ENCODE measurements at regions not wholly inside any gene's neighbourhood (a gene's known extent, or its start where the extent isn't known, plus 50 kb on each side); places are given as distances from the start of the nearest gene placed in this dataset.

GRCh38 chr13:31032528-31033113 is 100.2 kb downstream of the TEX26 start:
- TF ChIP-seq CHD2 (IDR thresholded peaks at IDR 0.05; ENCODE audit: low read length, partially characterized antibody) (no peak), POLR2AphosphoS5 (IDR thresholded peaks at IDR 0.05; ENCODE audit: low read depth, low read length) (no peak), YY1 (IDR thresholded peaks at IDR 0.05; ENCODE audit: low read depth) (no peak), CTCF (IDR thresholded peaks at IDR 0.05) (no peak), RAD21 (IDR thresholded peaks at IDR 0.05; ENCODE audit: low read length) (no peak), TAF1 (IDR thresholded peaks at IDR 0.05; ENCODE audit: borderline replicate concordance, low read depth, low read length) (no peak), EP300 (IDR thresholded peaks at IDR 0.05; ENCODE audit: borderline replicate concordance in 1 of 2, low read depth in 1 of 2, low read length in 1 of 2) (no peak), MAX (IDR thresholded peaks at IDR 0.05; ENCODE audit: low read depth) (no peak)
